ENCODE measurements at regions not wholly inside any gene's neighbourhood (a gene's known extent, or its start where the extent isn't known, plus 50 kb on each side); places are given as distances from the start of the nearest gene placed in this dataset.

GRCh38 chr4:62512271-62512670 is 1312.1 kb downstream of the ADGRL3 start:
- H3K4me1 ChIP-seq (ENCODE audit: control insufficient read depth, low read length): no peaks in the 10 kb centered on the region
- no peaks in the 10 kb centered on the region for H3K79me2 ChIP-seq (ENCODE audit: control insufficient read depth, low read length)
- no peaks in the 10 kb centered on the region for H3F3A ChIP-seq (ENCODE audit: control insufficient read depth, insufficient read depth)
- no peaks in the 10 kb centered on the region for H3K27me3 ChIP-seq (ENCODE audit: control insufficient read depth, low read length)
- H3K4me2 ChIP-seq (ENCODE audit: low read length): no peak overlapping the region
- H3K9me3 ChIP-seq (ENCODE audit: control insufficient read depth, insufficient read depth, low read length): no peaks in the 10 kb centered on the region
- TF ChIP-seq CTCF (IDR thresholded peaks at IDR 0.05; ENCODE audit: low read depth, low read length, poor library complexity, severe bottlenecking): no peak
- no peak for TF ChIP-seq EZH2phosphoT487 (IDR thresholded peaks at IDR 0.05; ENCODE audit: borderline replicate concordance, low read length)
- H3K4me3 ChIP-seq (ENCODE audit: low read length): no peak overlapping the region
- H3K9me2 ChIP-seq (replicated peaks; ENCODE audit: control insufficient read depth, low read length): no peaks in the 10 kb centered on the region
- H3K36me3 ChIP-seq (ENCODE audit: control insufficient read depth, low read length): no peaks in the 10 kb centered on the region
- no peak overlapping the region for H3K27ac ChIP-seq (ENCODE audit: low read depth, low read length)
- no peaks in the 10 kb centered on the region for H4K20me1 ChIP-seq (ENCODE audit: control insufficient read depth, insufficient read depth, low read depth, low read length)

- H3K9me2 ChIP-seq (replicated peaks; ENCODE audit: control insufficient read depth, low read length): no peaks in the 10 kb centered on the region
- no peak overlapping the region for H3K4me3 ChIP-seq (ENCODE audit: low read length)
- H3K4me2 ChIP-seq (ENCODE audit: low read length): no peak overlapping the region
- no peaks in the 10 kb centered on the region for H3K79me2 ChIP-seq (ENCODE audit: control insufficient read depth, low read length)
- H3K27ac ChIP-seq (ENCODE audit: low read depth, low read length): no peak overlapping the region
- no peaks in the 10 kb centered on the region; the same call in 1 of the 2 replicates for H3K9me3 ChIP-seq (ENCODE audit: control insufficient read depth, insufficient read depth, low read length)
- no peaks in the 10 kb centered on the region for H4K20me1 ChIP-seq (ENCODE audit: control insufficient read depth, insufficient read depth, low read depth, low read length)
- TF ChIP-seq CTCF (IDR thresholded peaks at IDR 0.05; ENCODE audit: low read depth, low read length, poor library complexity, severe bottlenecking) (no peak), EZH2phosphoT487 (IDR thresholded peaks at IDR 0.05; ENCODE audit: borderline replicate concordance, low read length) (no peak)
- H3F3A ChIP-seq (ENCODE audit: control insufficient read depth, insufficient read depth): no peaks in the 10 kb centered on the region
- H3K4me1 ChIP-seq (ENCODE audit: control insufficient read depth, low read length): no peaks in the 10 kb centered on the region
- H3K27me3 ChIP-seq (ENCODE audit: control insufficient read depth, low read length): no peaks in the 10 kb centered on the region
- no peaks in the 10 kb centered on the region for H3K36me3 ChIP-seq (ENCODE audit: control insufficient read depth, low read length)
These were observed 1310.1 kb downstream of the ADGRL3 start for GRCh38 chr4:62510228-62510627.

- no peaks in the 10 kb centered on the region for H3K27me3 ChIP-seq (ENCODE audit: control insufficient read depth, low read length)
These were observed 1300.2 kb downstream of the ADGRL3 start for GRCh38 chr4:62500296-62500695.

More at GRCh38 chr4:62500296-62500695, 1300.2 kb downstream of the ADGRL3 start:
- H4K20me1 ChIP-seq (ENCODE audit: control insufficient read depth, insufficient read depth, low read depth, low read length): no peaks in the 10 kb centered on the region
- no peak overlapping the region for H3K27ac ChIP-seq (ENCODE audit: low read depth, low read length)
- no peaks in the 10 kb centered on the region for H3K79me2 ChIP-seq (ENCODE audit: control insufficient read depth, low read length)
- no peaks in the 10 kb centered on the region for H3F3A ChIP-seq (ENCODE audit: control insufficient read depth, insufficient read depth)
- H3K36me3 ChIP-seq (ENCODE audit: control insufficient read depth, low read length): no peaks in the 10 kb centered on the region
- TF ChIP-seq EZH2phosphoT487 (IDR thresholded peaks at IDR 0.05; ENCODE audit: borderline replicate concordance, low read length) (no peak), CTCF (IDR thresholded peaks at IDR 0.05; ENCODE audit: low read depth, low read length, poor library complexity, severe bottlenecking) (no peak)
- H3K4me3 ChIP-seq (ENCODE audit: low read length): no peak overlapping the region
- H3K4me2 ChIP-seq (ENCODE audit: low read length): no peak overlapping the region
- H3K9me2 ChIP-seq (replicated peaks; ENCODE audit: control insufficient read depth, low read length): no peaks in the 10 kb centered on the region
- no peaks in the 10 kb centered on the region for H3K4me1 ChIP-seq (ENCODE audit: control insufficient read depth, low read length)
- no peaks in the 10 kb centered on the region for H3K9me3 ChIP-seq (ENCODE audit: control insufficient read depth, insufficient read depth, low read length)

Measured in DOHH2 (cell line).